Hepatocyte (in vitro differentiated cells): ENCODE measurements at regions not wholly inside any gene's neighbourhood (a gene's known extent, or its start where the extent isn't known, plus 50 kb on each side); places are given as distances from the start of the nearest gene placed in this dataset.

ENCODE experiments used
- DNase-seq: peaks from one replicate; pipeline ENCODE4 v3.0.0-alpha.2; 2016; ENCODE audit warnings: low spot score
- H2AFZ ChIP-seq: fragments of 200-600 bp; sonication (generic); 2 replicates; pipeline ENCODE4 v1.6.0; 2016; ENCODE audit warnings: antibody characterized with exemption, mild to moderate bottlenecking
- H3K27ac ChIP-seq: fragments of 200-600 bp; sonication (generic); 2 replicates; pipeline ENCODE4 v1.5.1; 2016; ENCODE audit warnings: mild to moderate bottlenecking
- H3K27me3 ChIP-seq: fragments of 200-600 bp; sonication (generic); 2 replicates; pipeline ENCODE4 v1.6.1; 2016
- H3K36me3 ChIP-seq: fragments of 200-600 bp; sonication (generic); replicated peaks from 2 replicates; pipeline ENCODE4 v1.5.1; 2016; ENCODE audit warnings: low read depth; ENCODE audit not compliant: insufficient read depth
- H3K4me1 ChIP-seq: fragments of 200-600 bp; sonication (generic); 2 replicates; pipeline ENCODE4 v1.5.1; 2016; ENCODE audit warnings: mild to moderate bottlenecking, moderate library complexity; ENCODE audit not compliant: insufficient read depth
- H3K4me2 ChIP-seq: fragments of 200-600 bp; sonication (generic); 2 replicates; pipeline ENCODE4 v1.6.0; 2016
- H3K4me3 ChIP-seq: fragments of 200-600 bp; sonication (generic); 2 replicates; pipeline ENCODE4 v1.5.1; 2016; ENCODE audit warnings: mild to moderate bottlenecking
- H3K79me2 ChIP-seq: fragments of 200-600 bp; sonication (generic); 2 replicates; pipeline ENCODE4 v1.6.0; 2017; ENCODE audit warnings: mild to moderate bottlenecking
- H3K9me2 ChIP-seq: fragments of 200-600 bp; sonication (generic); replicated peaks from 2 replicates; pipeline ENCODE4 v1.6.0; 2017; ENCODE audit warnings: mild to moderate bottlenecking; ENCODE audit not compliant: insufficient read depth
- H3K9me3 ChIP-seq: fragments of 200-600 bp; sonication (generic); 2 replicates; pipeline ENCODE4 v1.5.1; 2016; ENCODE audit warnings: low read depth, mild to moderate bottlenecking
- H4K20me1 ChIP-seq: fragments of 200-600 bp; sonication (generic); 2 replicates; pipeline ENCODE4 v1.6.0; 2016; ENCODE audit warnings: mild to moderate bottlenecking; ENCODE audit not compliant: insufficient read depth, poor library complexity, severe bottlenecking
- EZH2 ChIP-seq: fragments of 200-600 bp; sonication (generic); IDR thresholded peaks from 2 replicates; pipeline ENCODE4 v1.6.1; 2016; ENCODE audit warnings: antibody characterized with exemption, mild to moderate bottlenecking, borderline replicate concordance
- EZH2phosphoT487 ChIP-seq: fragments of 200-600 bp; sonication (generic); IDR thresholded peaks from one replicate; pipeline ENCODE4 v1.6.1; 2018; ENCODE audit warnings: antibody characterized with exemption, mild to moderate bottlenecking, low read depth, moderate library complexity; ENCODE audit not compliant: unreplicated experiment, severe bottlenecking
- WGBS: methylation state at CpG from one replicate; pipeline ENCODE4 v1.1.6; 2016; ENCODE audit warnings: low lambda C conversion rate; ENCODE audit errors: missing lambda C conversion rate; 5-methylcytosine and 5-hydroxymethylcytosine counted together
- TF ChIP-seq, protein P1 (sequence below): fragments of 200-600 bp; sonication (generic); IDR thresholded peaks from 2 replicates; pipeline ENCODE4 v1.5.1; 2016; ENCODE audit warnings: antibody characterized with exemption, mild to moderate bottlenecking; ENCODE audit not compliant: poor library complexity

DNA sequence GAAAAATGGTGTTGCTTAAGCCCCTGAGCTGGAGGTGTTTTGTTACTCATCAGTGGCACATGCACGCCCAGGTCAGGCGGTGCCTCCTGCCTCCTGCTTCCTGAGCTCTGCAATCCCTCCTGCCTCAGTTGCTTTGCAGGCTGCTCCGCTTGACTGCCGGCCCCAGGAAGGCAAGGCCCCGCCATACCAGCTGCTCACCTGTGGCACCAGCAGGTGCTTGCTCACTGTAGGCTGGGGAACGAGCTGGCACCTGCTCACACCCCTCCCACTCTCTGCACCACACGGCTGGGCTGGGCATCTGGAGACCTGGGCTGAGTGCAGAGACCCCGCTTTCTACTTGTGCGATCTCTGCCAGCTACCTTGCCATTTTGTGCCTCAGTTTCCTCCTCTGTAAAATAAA lies 200.2 kb downstream of the RBFOX3 start:
- Histone ChIP-seq H3K4me3 (no peak overlapping the region), H3K9me2 (no peaks in the 10 kb centered on the region), H3K27me3 (peaks cover 28% of the 10 kb centered on the region), H3K4me1 (no peaks in the 10 kb centered on the region), H3K27ac (no peak overlapping the region), H3K79me2 (no peaks in the 10 kb centered on the region), H3K4me2 (no peak overlapping the region), H3K9me3 (no peaks in the 10 kb centered on the region), H2AFZ (no peak overlapping the region), H3K36me3 (no peaks in the 10 kb centered on the region), H4K20me1 (no peaks in the 10 kb centered on the region)
- 82% methylated on average over 9 of the region's 9 CpGs for WGBS
- TF ChIP-seq EZH2phosphoT487, result no peak
- no peak for TF ChIP-seq EZH2
- TF ChIP-seq, protein P1, sequence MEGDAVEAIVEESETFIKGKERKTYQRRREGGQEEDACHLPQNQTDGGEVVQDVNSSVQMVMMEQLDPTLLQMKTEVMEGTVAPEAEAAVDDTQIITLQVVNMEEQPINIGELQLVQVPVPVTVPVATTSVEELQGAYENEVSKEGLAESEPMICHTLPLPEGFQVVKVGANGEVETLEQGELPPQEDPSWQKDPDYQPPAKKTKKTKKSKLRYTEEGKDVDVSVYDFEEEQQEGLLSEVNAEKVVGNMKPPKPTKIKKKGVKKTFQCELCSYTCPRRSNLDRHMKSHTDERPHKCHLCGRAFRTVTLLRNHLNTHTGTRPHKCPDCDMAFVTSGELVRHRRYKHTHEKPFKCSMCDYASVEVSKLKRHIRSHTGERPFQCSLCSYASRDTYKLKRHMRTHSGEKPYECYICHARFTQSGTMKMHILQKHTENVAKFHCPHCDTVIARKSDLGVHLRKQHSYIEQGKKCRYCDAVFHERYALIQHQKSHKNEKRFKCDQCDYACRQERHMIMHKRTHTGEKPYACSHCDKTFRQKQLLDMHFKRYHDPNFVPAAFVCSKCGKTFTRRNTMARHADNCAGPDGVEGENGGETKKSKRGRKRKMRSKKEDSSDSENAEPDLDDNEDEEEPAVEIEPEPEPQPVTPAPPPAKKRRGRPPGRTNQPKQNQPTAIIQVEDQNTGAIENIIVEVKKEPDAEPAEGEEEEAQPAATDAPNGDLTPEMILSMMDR, result no peak
- DNase-seq, result no peak

DNA sequence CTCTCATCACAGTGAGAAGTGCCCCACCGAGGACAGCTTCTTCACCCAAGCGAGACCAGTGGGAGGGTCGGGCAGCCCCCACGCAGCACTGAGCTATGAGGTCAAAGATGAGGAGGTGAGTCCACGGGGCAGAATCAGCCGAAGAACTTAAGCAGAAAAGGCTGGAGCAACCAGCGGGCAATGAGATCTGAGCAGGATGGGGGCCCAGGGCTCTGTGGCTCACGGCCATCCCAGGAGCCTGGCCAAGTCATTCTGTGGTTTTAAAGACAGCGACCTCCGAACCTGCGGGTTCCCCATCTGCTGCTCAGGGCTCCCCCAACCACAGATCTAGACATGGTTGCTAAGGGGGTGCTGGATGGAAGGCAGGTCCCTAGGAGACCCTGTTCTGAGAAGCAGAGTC lies 202.6 kb downstream of the RBFOX3 start:
- WGBS, result 81% methylated on average over 11 of the region's 11 CpGs
- Histone ChIP-seq H3K4me3 (no peak overlapping the region), H3K9me2 (no peaks in the 10 kb centered on the region), H3K4me2 (no peak overlapping the region), H3K27ac (no peak overlapping the region), H3K27me3 (peaks cover 29% of the 10 kb centered on the region), H3K79me2 (no peaks in the 10 kb centered on the region), H4K20me1 (no peaks in the 10 kb centered on the region), H3K36me3 (no peaks in the 10 kb centered on the region), H2AFZ (no peak overlapping the region), H3K4me1 (no peaks in the 10 kb centered on the region), H3K9me3 (no peaks in the 10 kb centered on the region)
- DNase-seq, result no peak
- no peak for TF ChIP-seq EZH2phosphoT487

DNA sequence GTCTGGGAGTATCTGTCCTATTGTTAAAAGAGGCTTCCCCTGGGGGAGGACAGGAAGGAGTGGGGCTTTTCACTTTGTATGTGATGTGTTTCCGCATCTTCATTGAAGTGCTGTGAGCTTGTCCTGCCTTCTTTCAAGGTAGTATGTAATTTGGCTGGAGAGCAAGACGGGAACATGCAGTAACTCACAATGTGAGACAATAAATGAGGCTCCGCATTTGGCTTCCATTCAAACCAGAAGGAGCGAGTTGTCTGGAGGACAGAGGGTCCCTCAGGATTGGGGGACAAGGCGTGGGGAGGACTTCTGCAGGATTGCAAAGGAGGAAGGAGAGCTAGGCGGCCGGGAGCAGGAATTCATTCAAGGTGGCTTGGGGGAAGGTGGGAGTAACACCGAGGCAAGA lies 203.5 kb downstream of the RBFOX3 start:
- no peaks in the 10 kb centered on the region for H3K79me2 ChIP-seq
- TF ChIP-seq EZH2 (no peak), EZH2phosphoT487 (no peak)
- TF ChIP-seq, protein P1, result no peak
- H3K4me2 ChIP-seq, result no peak overlapping the region
- no peak overlapping the region for H2AFZ ChIP-seq
- peaks cover 33% of the 10 kb centered on the region for H3K27me3 ChIP-seq
- no peaks in the 10 kb centered on the region for H4K20me1 ChIP-seq
- no peak for DNase-seq
- H3K27ac ChIP-seq, result no peak overlapping the region
- no peaks in the 10 kb centered on the region for H3K9me2 ChIP-seq
- WGBS, result 74% methylated on average over 8 of the region's 8 CpGs
- H3K4me1 ChIP-seq, result no peaks in the 10 kb centered on the region
- no peaks in the 10 kb centered on the region for H3K36me3 ChIP-seq
- no peak overlapping the region for H3K4me3 ChIP-seq
- no peaks in the 10 kb centered on the region for H3K9me3 ChIP-seq

DNA sequence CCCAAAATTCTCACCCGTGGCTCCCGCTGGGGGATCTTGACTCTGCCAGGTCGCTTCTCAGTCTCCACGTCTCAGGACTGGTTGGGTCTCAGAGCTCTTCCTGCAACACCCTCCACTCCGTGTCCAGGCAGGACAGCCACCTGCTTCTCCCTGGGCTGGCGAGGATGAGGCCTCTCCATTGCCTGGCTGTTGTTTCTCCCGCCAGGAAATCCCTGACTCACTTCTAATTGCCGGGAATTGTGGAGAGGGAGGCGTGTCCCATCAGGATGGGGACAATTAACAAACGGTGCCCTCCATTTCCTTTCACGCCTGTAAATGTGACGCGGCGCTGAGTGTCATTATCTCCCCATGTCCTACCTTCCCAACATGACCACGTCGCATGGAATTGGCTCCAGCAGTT lies 204.5 kb downstream of the RBFOX3 start:
- H4K20me1 ChIP-seq, result no peaks in the 10 kb centered on the region
- H3K79me2 ChIP-seq, result no peaks in the 10 kb centered on the region
- H3K9me3 ChIP-seq, result no peaks in the 10 kb centered on the region
- WGBS, result 69% methylated on average over 16 of the region's 16 CpGs
- DNase-seq, result no peak
- no peak overlapping the region for H3K27ac ChIP-seq
- TF ChIP-seq EZH2phosphoT487 (no peak), EZH2 (no peak)
- TF ChIP-seq, protein P1, result no peak
- no peaks in the 10 kb centered on the region for H3K4me1 ChIP-seq
- no peak overlapping the region for H3K4me3 ChIP-seq
- H3K4me2 ChIP-seq, result no peak overlapping the region
- H3K9me2 ChIP-seq, result no peaks in the 10 kb centered on the region
- no peak overlapping the region for H2AFZ ChIP-seq
- no peaks in the 10 kb centered on the region for H3K36me3 ChIP-seq
- peaks cover 36% of the 10 kb centered on the region for H3K27me3 ChIP-seq
